GM12892 (cell line): ENCODE measurements at regions not wholly inside any gene's neighbourhood (a gene's known extent, or its start where the extent isn't known, plus 50 kb on each side); places are given as distances from the start of the nearest gene placed in this dataset.

ENCODE experiments used
- DNase-seq: peaks from one replicate; pipeline ENCODE4 v3.0.0; 2011; ENCODE audit not compliant: insufficient read length
- FAIRE-seq: peaks from 2 replicates; lab custom pipeline; 2011; peaks lifted over from hg19 to GRCh38; lab: Jason Lieb, UNC
- POLR2A ChIP-seq: IDR thresholded peaks from 2 replicates; pipeline ENCODE4 v1.6.1; 2011; ENCODE audit warnings: low read depth, low read length, control low read depth
- POLR2AphosphoS5 ChIP-seq: IDR thresholded peaks from 2 replicates; pipeline ENCODE4 v1.6.1; 2011; ENCODE audit warnings: low read depth, low read length, control low read depth
- TAF1 ChIP-seq: IDR thresholded peaks from 2 replicates; pipeline ENCODE4 v1.6.1; 2011; ENCODE audit warnings: low read depth, mild to moderate bottlenecking, control low read depth, low read length, borderline replicate concordance

- DNase-seq (no peak), FAIRE-seq (no peak)
- TF ChIP-seq POLR2AphosphoS5 (no peak), TAF1 (no peak), POLR2A (no peak)
These were observed 131.9 kb downstream of the ANXA5 start for GRCh38 chr4:121564840-121565375.

DNA sequence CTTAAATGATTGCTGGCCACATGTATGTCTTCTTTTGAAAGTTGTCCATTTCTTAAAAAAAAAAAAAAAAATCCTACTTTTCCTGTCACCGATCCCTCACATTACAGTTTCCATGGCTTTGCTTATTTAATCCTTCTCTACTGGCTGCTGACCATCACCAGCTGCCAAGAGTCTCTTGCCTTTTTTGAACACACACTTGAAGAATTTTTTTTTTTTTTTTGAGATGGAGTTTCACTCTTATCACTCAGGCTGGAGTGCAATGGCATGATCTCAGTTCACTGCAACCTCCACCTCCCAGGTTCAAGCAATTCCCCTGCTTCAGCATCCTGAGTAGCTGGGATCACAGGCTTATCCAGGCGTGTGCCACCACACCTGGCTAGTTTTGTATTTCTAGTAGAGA lies 134.0 kb downstream of the ANXA5 start:
- no peak for FAIRE-seq

DNA sequence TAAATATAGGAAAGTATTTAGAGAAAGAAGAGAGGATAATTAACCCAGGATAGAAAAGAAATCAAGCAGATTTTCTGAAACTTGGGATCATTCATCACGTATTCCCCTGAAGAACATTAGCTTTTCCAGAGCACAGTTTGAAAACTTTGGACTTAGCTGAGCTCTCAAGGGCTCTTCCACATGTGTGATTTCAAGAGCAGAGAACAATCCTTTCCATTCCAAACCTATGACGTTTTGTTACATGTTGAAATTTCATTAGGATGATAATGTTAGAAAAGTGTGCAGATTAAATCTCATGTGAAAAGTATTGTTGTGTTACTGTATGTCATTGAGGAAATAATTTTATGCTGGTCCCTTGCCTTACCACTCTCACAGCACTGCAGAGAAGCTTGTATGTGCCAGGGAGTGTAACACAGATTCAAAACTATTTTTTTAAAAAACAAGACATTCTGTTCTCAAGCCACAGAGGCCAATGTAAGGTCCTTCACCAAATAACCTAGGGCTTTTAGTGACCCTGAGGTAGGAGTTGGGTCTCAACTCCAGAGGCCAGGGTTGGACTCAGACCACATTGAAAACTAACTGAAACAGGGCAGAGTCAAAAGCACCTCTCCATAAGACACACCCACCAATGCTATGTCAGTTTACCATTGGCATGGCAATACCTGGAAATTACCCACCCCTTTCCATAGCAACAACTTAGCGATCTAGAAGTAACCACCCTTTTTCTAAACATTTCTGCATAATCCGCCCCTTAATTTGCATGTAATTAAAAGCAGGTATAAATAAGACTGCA lies 141.3 kb downstream of the ANXA5 start:
- FAIRE-seq, result no peak
- no peak for DNase-seq
- TF ChIP-seq POLR2A (no peak), TAF1 (no peak), POLR2AphosphoS5 (no peak)

More for the DNA sequence above, 134.0 kb downstream of the ANXA5 start:
- TF ChIP-seq POLR2A (no peak), POLR2AphosphoS5 (no peak), TAF1 (no peak)
- no peak for DNase-seq

DNA sequence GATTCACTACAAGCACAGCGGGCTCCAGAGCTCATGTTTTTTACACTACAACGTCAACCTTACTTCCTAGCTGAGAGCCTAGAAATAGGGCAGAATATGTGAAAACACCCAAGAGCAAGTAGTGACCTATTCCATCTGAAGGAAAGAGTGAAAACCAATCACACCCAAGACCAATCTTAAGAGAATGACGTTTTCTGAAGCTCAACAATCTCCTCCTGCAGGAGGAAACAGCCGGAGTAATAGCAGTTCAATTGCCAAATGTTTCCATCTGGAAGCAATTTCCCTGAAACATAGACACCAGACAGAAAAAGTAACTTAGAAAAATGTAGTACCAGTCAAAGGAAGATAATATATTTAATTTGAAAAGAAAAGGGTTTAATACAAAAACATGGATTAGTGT lies 142.4 kb downstream of the ANXA5 start:
- no peak for FAIRE-seq
- DNase-seq, result no peak
- TF ChIP-seq POLR2AphosphoS5, result no peak
- no peak for TF ChIP-seq TAF1
- no peak for TF ChIP-seq POLR2A

GRCh38 chr4:121551881-121552280 lies 144.9 kb downstream of the ANXA5 start:
- DNase-seq, result no peak
- TF ChIP-seq TAF1, result no peak
- no peak for TF ChIP-seq POLR2A
- no peak for TF ChIP-seq POLR2AphosphoS5
- FAIRE-seq, result no peak

- no peak for DNase-seq
- no peak for FAIRE-seq
- TF ChIP-seq POLR2A (no peak), TAF1 (no peak), POLR2AphosphoS5 (no peak)
These were observed 145.5 kb downstream of the ANXA5 start for GRCh38 chr4:121551271-121551670.

- no peak for TF ChIP-seq POLR2AphosphoS5
- TF ChIP-seq POLR2A, result no peak
- TF ChIP-seq TAF1, result no peak
- DNase-seq (no peak), FAIRE-seq (no peak)
These were observed 155.1 kb downstream of the ANXA5 start for GRCh38 chr4:121541696-121542095.

DNA sequence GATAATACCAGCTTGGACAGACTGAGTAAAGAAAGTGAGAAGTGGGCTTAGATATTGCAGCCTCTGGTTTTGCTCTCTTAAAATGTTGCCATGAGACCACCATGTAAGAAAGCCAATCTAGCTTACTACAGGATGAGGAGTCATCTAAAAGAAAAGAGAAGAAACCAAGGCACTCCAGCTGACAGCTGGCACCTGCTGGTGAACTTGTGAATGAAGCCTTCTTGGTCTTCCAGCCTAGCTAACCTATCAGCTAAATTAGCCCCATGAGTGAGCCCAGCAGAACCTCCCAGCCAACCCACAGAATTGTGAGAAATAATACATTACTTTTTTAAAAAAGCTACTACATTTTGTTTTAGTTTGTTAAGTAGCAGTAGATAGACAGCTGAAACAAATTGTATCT lies 154.5 kb upstream of the QRFPR start:
- FAIRE-seq, result no peak
- no peak for DNase-seq
- TF ChIP-seq POLR2A (no peak), POLR2AphosphoS5 (no peak), TAF1 (no peak)

- TF ChIP-seq POLR2AphosphoS5, result no peak
- no peak for TF ChIP-seq POLR2A
- TF ChIP-seq TAF1, result no peak
- no peak for FAIRE-seq
These were observed 153.4 kb upstream of the QRFPR start for GRCh38 chr4:121534187-121534586.

GRCh38 chr4:121526509-121526908 lies 145.7 kb upstream of the QRFPR start:
- no peak for FAIRE-seq
- TF ChIP-seq TAF1, result no peak
- TF ChIP-seq POLR2A, result no peak
- TF ChIP-seq POLR2AphosphoS5, result no peak
- no peak for DNase-seq

More at GRCh38 chr4:121534187-121534586, 153.4 kb upstream of the QRFPR start:
- DNase-seq, result no peak

GRCh38 chr4:121519236-121519838 lies 138.5 kb upstream of the QRFPR start:
- TF ChIP-seq TAF1 (no peak), POLR2AphosphoS5 (no peak), POLR2A (no peak)
- no peak for FAIRE-seq

GRCh38 chr4:121517241-121517640 lies 136.4 kb upstream of the QRFPR start:
- DNase-seq (no peak), FAIRE-seq (no peak)
- TF ChIP-seq POLR2A (no peak), TAF1 (no peak), POLR2AphosphoS5 (no peak)

More at GRCh38 chr4:121519236-121519838, 138.5 kb upstream of the QRFPR start:
- DNase-seq, result no peak

DNA sequence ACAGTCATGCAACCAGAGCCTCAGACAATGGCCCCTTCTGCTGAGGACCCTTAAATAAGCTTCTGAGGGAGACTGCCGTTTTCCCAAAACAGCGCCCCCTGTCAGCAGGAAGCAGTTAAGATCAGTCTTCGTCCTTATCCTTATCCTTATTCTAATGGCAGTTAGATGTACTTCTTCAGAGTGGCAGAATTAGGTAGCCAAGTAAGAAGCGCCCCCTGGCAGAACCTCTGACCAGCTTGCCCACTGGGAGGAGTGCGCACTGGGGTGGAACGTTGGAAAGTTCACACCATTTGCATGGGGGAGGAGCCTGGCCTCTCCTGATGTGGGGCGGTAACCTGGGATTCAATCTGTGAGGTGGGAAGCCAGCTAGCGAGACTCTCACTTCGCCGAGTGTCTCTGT lies 133.6 kb upstream of the QRFPR start:
- DNase-seq (no peak), FAIRE-seq (no peak)
- TF ChIP-seq POLR2AphosphoS5, result no peak
- no peak for TF ChIP-seq TAF1
- TF ChIP-seq POLR2A, result no peak
